Uterus (tissue), 3 donors: ENCODE measurements at regions not wholly inside any gene's neighbourhood (a gene's known extent, or its start where the extent isn't known, plus 50 kb on each side); places are given as distances from the start of the nearest gene placed in this dataset.

Experiments used
- DNase-seq, 2 donors: peaks; one replicate each; pipeline ENCODE4 v3.0.0-alpha.2; 2019 to 2020
- H3K27ac ChIP-seq, 2 donors: fragments of 200-600 bp; sonication (generic); 1 replicate in 1 of 2; 2 replicates in 1 of 2; pipeline ENCODE4 v1.5.1; 2016 to 2018
- H3K27me3 ChIP-seq, 2 donors: fragments of 200-600 bp; sonication (generic); one replicate each; pipeline ENCODE4 v1.5.1; 2018 to 2019; ENCODE audit warnings: control low read depth in 1 of 2
- H3K36me3 ChIP-seq, 2 donors: fragments of 200-600 bp; sonication (generic); one replicate each; pipeline ENCODE4 v1.5.1; 2019; ENCODE audit warnings: control low read depth in 1 of 2
- H3K4me1 ChIP-seq, 2 donors: fragments of 200-600 bp; sonication (generic); one replicate each; pipeline ENCODE4 v1.5.1; 2018 to 2019; ENCODE audit warnings: control low read depth in 1 of 2
- H3K4me3 ChIP-seq, 2 donors: fragments of 200-600 bp; sonication (generic); 1 replicate in 1 of 2; 2 replicates in 1 of 2; pipeline ENCODE4 v1.5.1; 2018 to 2019; ENCODE audit warnings: mild to moderate bottlenecking in 1 of 2
- H3K9me3 ChIP-seq, 2 donors: fragments of 200-600 bp; sonication (generic); one replicate each; pipeline ENCODE4 v1.5.1; 2019; ENCODE audit warnings: control low read depth in 1 of 2
- POLR2A ChIP-seq, 2 donors: fragments of 450-650 bp; IDR thresholded peaks; one replicate each; pipeline ENCODE4 v1.6.1; 2016; ENCODE audit warnings: antibody characterized with exemption in 2 of 2, mild to moderate bottlenecking in 1 of 2, moderate library complexity in 1 of 2
- intact Hi-C: fragments of 100-400 bp; cut with DNase I; formaldehyde crosslinking; loops from one replicate; pipeline ENCODE4 v1.15.1; 2023; ENCODE audit warnings: low total_unique reads
- TF ChIP-seq, protein P1 (sequence below), 4 experiments: fragments of 200-600 bp in 2 of 4; fragments of 450-650 bp in 2 of 4; sonication (generic) in 2 of 4; IDR thresholded peaks; one replicate each; pipeline ENCODE4 v1.5.1; 2016 to 2019; ENCODE audit warnings: antibody characterized with exemption in 4 of 4, mild to moderate bottlenecking in 2 of 4, moderate library complexity in 1 of 4
- donor health status: DM: yes; HTN: yes; CAD: no.

DNA sequence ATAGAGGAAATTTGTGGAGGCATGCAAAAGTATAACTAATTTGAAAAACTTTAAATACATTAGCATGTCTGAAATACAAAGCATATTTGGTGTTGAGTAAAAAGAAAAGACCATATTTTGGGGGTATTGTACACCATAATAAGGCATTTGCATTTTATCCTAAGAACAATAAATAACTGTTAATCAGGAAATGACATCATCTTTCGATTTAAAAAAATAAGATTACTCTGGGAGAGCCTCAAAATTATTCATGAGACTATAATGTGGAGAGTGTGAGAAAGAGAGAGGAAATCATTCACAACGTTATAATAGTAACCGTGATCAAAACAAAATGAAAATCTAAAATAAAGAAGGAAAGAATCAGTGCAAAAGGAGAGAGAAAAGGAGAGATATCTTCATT lies 712.3 kb upstream of the POT1 start:
- no peaks in the 10 kb centered on the region for H3K36me3 ChIP-seq
- H3K9me3 ChIP-seq: no peaks in the 10 kb centered on the region
- H3K27me3 ChIP-seq: no peaks in the 10 kb centered on the region
- TF ChIP-seq, protein P1, sequence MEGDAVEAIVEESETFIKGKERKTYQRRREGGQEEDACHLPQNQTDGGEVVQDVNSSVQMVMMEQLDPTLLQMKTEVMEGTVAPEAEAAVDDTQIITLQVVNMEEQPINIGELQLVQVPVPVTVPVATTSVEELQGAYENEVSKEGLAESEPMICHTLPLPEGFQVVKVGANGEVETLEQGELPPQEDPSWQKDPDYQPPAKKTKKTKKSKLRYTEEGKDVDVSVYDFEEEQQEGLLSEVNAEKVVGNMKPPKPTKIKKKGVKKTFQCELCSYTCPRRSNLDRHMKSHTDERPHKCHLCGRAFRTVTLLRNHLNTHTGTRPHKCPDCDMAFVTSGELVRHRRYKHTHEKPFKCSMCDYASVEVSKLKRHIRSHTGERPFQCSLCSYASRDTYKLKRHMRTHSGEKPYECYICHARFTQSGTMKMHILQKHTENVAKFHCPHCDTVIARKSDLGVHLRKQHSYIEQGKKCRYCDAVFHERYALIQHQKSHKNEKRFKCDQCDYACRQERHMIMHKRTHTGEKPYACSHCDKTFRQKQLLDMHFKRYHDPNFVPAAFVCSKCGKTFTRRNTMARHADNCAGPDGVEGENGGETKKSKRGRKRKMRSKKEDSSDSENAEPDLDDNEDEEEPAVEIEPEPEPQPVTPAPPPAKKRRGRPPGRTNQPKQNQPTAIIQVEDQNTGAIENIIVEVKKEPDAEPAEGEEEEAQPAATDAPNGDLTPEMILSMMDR (IDR thresholded peaks at IDR 0.05): no peak
- no peak for TF ChIP-seq POLR2A (IDR thresholded peaks at IDR 0.05)
- no peak for DNase-seq
- no peak overlapping the region for H3K4me3 ChIP-seq
- intact Hi-C loops: no loop called here
- H3K4me1 ChIP-seq: no peaks in the 10 kb centered on the region
- H3K27ac ChIP-seq: no peak overlapping the region

DNA sequence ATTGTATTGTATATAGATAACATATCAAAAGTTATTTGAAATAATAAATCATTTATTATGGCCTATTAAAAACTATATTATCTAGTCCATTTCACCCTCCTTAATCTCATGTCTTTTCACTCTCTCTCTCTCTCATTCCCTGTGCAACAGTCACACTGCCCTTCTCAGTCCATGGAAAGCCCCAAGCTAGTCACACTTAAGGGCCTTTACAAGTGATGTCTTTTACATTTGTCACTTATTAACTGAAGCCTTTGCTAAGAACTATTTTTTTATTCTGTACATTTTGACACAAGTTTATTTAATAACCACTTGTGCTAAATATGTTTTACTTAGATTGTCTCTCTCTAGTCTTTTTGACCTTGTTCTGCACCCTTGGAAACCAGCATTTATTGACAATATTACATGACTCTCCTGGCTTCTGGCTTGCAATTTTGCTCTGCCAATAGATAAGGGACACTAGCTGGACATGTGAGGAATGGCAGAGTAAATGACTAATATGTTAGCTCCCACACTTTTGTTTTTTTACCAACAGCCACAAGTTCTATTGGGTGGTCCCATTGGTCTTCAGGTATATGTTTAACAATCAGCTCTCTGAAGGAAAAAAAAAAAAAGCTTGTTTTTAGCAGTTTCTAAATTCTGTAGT lies 706.8 kb upstream of the POT1 start:
- no peak for TF ChIP-seq POLR2A (IDR thresholded peaks at IDR 0.05)
- Histone ChIP-seq H3K4me1 (no peaks in the 10 kb centered on the region), H3K4me3 (no peak overlapping the region)

DNA sequence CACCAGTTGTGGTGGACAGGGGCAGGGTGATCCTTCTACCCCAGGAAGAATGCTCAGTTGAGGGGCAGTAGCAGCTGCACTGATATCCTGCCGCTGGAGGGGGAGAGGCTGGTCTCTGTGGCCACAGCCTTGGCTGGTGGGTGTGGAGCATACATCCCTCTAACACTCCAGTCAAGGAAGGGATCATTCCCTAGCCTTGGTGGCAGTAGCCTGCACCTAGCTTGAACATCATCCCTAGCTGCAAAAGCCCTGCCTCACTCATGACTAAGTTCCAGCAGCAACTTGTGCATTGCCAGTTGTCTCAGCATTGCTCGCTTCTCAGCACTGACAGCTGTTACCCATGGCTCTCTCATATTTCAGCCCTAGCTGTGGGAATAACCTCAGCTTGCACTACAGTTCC lies 688.9 kb upstream of the POT1 start:
- H3K9me3 ChIP-seq: no peaks in the 10 kb centered on the region
- no peak for TF ChIP-seq POLR2A (IDR thresholded peaks at IDR 0.05)
- TF ChIP-seq, protein P1 (IDR thresholded peaks at IDR 0.05): no peak
- H3K4me3 ChIP-seq: no peak overlapping the region
- H3K27ac ChIP-seq: no peak overlapping the region
- H3K27me3 ChIP-seq: no peaks in the 10 kb centered on the region
- no peaks in the 10 kb centered on the region for H3K4me1 ChIP-seq
- no peaks in the 10 kb centered on the region for H3K36me3 ChIP-seq
- intact Hi-C loops: no loop called here
- no peak for DNase-seq

More for the DNA sequence above, 706.8 kb upstream of the POT1 start:
- DNase-seq: no peak
- Histone ChIP-seq H3K27me3 (no peaks in the 10 kb centered on the region), H3K27ac (no peak overlapping the region), H3K36me3 (no peaks in the 10 kb centered on the region), H3K9me3 (no peaks in the 10 kb centered on the region)
- intact Hi-C loops: no loop called here

DNA sequence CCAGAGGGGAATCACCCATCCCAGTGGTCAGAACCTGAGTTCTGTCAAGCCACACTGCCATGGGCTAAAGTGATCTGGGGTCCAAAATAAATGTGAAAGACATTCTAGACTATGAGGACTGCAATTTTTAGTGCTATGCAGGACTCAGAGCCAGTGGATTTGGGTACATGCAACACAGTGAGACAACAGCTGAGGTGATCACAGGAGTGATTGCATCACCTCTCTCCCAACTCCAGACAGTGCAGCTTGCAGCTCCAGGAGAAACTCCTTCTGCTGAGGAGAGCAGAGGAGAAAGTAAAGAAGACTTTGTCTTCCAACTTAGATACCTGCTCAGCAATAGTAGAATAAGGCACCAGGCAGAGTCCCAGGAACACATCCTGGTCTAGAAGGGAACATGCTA lies 682.0 kb upstream of the POT1 start:
- intact Hi-C loops: no loop called here
- no peak for DNase-seq

DNA sequence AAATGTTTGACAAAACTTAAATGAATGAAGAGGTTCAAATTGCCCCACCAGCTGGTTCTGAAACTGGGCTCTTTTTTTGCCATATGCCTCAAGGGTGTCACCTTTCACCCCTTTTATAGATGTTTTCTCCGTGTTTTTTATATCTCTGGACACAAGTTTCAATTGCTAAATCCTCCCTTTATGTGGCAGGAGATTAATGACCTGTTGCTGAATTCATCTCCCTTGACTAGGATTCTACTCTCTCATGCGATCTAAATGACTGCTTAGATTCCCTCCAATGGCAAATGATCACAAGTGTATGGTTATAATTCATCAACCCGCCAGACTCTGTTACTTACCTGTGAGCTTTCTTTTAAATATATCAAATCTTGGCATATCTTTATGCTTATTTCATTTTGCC lies 677.0 kb upstream of the POT1 start:
- no peaks in the 10 kb centered on the region for H3K9me3 ChIP-seq
- H3K36me3 ChIP-seq: no peaks in the 10 kb centered on the region
- H3K4me3 ChIP-seq: no peak overlapping the region
- H3K27ac ChIP-seq: no peak overlapping the region
- intact Hi-C loops: no loop called here
- no peaks in the 10 kb centered on the region for H3K27me3 ChIP-seq
- no peak for DNase-seq
- TF ChIP-seq POLR2A (IDR thresholded peaks at IDR 0.05): no peak
- H3K4me1 ChIP-seq: no peaks in the 10 kb centered on the region

More for the DNA sequence above, 682.0 kb upstream of the POT1 start:
- no peak overlapping the region for H3K4me3 ChIP-seq
- no peaks in the 10 kb centered on the region for H3K9me3 ChIP-seq
- H3K36me3 ChIP-seq: no peaks in the 10 kb centered on the region
- H3K4me1 ChIP-seq: no peaks in the 10 kb centered on the region
- no peak overlapping the region for H3K27ac ChIP-seq
- TF ChIP-seq, protein P1 (IDR thresholded peaks at IDR 0.05): no peak
- no peak for TF ChIP-seq POLR2A (IDR thresholded peaks at IDR 0.05)
- H3K27me3 ChIP-seq: no peaks in the 10 kb centered on the region

DNA sequence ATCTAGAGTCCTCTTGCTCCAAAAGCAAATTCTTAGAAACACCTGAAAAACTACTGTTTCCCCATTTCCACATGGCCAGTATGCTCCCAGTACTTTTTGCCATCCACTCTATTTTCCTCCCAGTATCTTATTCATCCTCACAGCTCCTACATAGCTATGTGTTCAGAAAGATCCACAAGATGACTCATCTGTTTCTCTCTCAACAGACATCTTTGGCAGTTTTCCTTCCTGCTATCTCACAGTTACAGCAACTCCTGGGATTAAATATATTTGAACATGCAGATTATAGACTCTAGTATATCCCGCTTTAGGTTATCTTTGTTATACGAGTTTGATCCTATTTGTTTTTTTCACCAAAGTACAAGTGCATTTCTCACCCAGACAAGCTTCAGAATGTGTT lies 675.6 kb upstream of the POT1 start:
- Histone ChIP-seq H3K36me3 (no peaks in the 10 kb centered on the region), H3K4me1 (no peaks in the 10 kb centered on the region), H3K9me3 (no peaks in the 10 kb centered on the region), H3K27me3 (no peaks in the 10 kb centered on the region), H3K27ac (no peak overlapping the region), H3K4me3 (no peak overlapping the region)
- TF ChIP-seq POLR2A (IDR thresholded peaks at IDR 0.05): no peak
- TF ChIP-seq, protein P1 (IDR thresholded peaks at IDR 0.05): no peak
- intact Hi-C loops: no loop called here
- DNase-seq: no peak
